ENCODE measurements at regions not wholly inside any gene's neighbourhood (a gene's known extent, or its start where the extent isn't known, plus 50 kb on each side); places are given as distances from the start of the nearest gene placed in this dataset.

DNA sequence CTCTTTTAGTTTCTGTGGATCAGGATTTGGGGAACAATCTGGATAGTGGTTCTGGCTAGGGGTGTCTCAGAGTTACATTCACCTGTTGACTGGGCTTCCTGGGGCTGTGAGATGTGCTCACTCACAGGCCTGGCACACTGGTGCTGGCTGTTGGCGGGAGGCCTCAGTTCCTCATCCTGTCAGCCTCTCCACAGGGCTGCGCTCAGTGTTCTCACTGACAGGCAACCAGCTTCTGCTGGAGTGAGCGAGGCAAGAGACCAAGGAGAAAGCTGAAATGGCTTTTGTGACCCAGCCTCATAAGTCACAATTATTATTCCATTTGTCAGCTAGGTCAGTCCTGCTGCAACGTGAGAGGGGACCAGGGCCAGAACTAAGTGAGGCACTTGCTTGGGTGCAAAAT is 180.6 kb upstream of the GLI2 start:
- H3K4me3 ChIP-seq (ENCODE audit: low read depth, low read length) = no peak overlapping the region
- TF ChIP-seq, protein P1, sequence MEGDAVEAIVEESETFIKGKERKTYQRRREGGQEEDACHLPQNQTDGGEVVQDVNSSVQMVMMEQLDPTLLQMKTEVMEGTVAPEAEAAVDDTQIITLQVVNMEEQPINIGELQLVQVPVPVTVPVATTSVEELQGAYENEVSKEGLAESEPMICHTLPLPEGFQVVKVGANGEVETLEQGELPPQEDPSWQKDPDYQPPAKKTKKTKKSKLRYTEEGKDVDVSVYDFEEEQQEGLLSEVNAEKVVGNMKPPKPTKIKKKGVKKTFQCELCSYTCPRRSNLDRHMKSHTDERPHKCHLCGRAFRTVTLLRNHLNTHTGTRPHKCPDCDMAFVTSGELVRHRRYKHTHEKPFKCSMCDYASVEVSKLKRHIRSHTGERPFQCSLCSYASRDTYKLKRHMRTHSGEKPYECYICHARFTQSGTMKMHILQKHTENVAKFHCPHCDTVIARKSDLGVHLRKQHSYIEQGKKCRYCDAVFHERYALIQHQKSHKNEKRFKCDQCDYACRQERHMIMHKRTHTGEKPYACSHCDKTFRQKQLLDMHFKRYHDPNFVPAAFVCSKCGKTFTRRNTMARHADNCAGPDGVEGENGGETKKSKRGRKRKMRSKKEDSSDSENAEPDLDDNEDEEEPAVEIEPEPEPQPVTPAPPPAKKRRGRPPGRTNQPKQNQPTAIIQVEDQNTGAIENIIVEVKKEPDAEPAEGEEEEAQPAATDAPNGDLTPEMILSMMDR (IDR thresholded peaks at IDR 0.05; ENCODE audit: insufficient read depth, low read depth, low read length) = no peak
- no peak for DNase-seq (ENCODE audit: low read depth)

DNA sequence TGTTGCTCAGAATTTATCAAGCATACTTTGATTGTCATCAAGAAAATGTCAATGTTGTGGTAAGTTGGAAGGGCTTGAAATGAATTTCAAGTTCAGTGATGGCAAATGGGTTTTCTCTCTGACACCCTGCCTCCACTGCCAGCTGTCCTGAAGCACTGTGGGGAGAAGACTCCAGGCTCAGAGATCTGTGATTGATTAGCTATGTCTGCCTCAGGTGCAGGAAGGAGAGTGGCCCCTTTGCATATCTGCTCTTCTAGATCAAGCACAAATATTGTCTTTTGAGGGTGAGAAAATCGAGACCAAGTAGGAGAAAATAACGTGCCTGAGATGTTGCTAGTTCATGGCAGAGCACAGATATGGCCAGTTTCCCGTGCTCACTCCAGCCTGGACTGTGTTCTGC is 178.8 kb upstream of the GLI2 start:
- H3K4me3 ChIP-seq (ENCODE audit: low read depth, low read length) = no peak overlapping the region
- TF ChIP-seq, protein P1 (IDR thresholded peaks at IDR 0.05; ENCODE audit: insufficient read depth, low read depth, low read length) = no peak
- DNase-seq (ENCODE audit: low read depth) = no peak

DNA sequence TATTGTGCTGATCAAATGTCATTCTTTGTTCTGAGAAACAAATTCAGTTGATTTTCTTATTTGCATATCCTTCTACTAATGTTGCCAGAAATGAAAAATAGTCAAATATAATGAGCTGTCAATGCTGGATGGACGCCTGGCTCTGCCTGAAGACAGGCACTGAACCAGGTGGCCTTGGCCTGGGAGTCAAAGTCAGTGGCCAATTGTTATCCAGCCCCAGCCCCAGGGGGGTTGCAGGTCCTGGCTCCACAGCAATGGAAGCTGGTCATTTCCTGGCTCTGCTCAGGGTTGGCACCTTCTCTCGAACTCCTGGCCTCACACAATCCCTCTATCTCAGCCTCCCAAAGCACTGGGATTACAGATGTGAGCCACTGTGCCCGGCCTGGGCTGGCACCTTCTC is 176.8 kb upstream of the GLI2 start:
- TF ChIP-seq, protein P1 (IDR thresholded peaks at IDR 0.05; ENCODE audit: insufficient read depth, low read depth, low read length) = no peak
- no peak overlapping the region for H3K4me3 ChIP-seq (ENCODE audit: low read depth, low read length)
- no peak for DNase-seq (ENCODE audit: low read depth)

DNA sequence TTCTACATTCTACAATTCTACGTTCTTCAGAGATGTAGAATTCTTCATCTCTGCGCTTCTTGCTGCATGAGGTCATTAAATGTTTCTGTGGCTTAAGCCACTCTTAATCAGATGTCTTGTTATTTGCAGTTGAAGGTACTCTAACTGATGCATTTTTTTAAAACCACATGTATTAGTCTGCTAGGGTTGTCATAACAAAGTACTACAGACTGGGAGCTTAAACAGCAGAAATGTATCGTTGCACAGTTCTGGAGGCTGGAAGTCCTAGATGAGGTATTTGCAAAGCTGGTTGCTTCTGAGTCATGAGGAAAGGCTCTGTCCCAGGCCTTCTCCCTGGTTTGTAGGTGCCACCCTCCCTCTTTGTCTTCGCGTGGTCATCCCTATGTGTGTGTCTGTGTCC is 176.3 kb upstream of the GLI2 start:
- TF ChIP-seq, protein P1 (IDR thresholded peaks at IDR 0.05; ENCODE audit: insufficient read depth, low read depth, low read length) = no peak
- no peak overlapping the region for H3K4me3 ChIP-seq (ENCODE audit: low read depth, low read length)
- DNase-seq (ENCODE audit: low read depth) = peak; percentile 92

DNA sequence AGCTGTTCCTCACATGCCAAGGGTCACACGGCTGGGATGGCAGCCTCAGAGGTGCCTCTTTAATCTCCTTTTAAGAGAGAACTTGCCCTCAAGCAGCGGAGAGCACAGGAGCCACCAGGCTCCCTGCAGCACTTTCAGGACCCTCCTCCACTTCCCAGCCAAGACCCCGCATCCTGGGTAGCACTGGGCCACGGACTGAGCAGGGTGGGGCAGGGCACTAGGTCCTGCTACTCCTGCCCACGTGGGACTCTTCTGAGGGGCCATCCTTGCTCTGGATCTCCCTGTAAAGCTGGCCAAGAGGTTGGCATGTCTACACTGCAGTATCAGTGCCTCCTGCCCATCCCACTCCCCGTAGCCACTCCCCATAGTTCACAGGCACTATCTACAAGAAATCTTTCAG is 175.3 kb upstream of the GLI2 start:
- DNase-seq (ENCODE audit: low read depth) = no peak
- no peak overlapping the region for H3K4me3 ChIP-seq (ENCODE audit: low read depth, low read length)
- TF ChIP-seq, protein P1 (IDR thresholded peaks at IDR 0.05; ENCODE audit: insufficient read depth, low read depth, low read length) = no peak

DNA sequence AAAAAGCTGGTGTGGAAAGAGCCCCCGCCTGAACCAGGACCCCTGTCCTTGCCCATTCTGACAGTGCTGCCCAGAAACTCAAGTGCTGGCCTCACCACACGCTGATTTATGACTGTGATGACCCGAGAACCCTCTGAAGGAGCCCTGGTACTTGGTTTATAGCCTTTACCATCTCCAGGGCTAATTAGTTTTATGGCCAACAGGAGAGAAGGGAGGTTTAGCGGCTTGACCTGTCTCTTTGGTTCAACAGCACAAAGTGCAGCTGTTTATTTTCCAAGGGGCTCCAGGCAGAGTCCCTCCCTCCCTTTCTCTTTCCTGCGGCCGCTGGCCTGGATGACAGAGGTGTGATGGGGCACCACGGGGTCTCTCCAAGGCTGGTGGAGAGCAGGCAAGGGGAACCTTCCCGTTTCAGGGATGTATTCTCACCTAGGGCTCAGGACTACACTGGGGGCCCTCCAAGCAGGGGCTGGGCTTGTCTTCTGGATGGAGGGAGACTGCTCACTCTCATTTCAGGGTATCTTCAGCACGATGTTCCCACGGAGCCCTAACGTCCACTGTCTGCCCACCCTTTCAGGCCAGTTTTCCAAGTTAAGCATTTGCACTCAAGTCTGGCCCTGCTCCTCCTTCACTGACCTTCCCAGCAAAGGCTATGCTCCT is 174.2 kb upstream of the GLI2 start:
- TF ChIP-seq, protein P1 (IDR thresholded peaks at IDR 0.05; ENCODE audit: insufficient read depth, low read depth, low read length) = no peak
- DNase-seq (ENCODE audit: low read depth) = no peak
- no peak overlapping the region for H3K4me3 ChIP-seq (ENCODE audit: low read depth, low read length)
